OCI-LY3 (cell line): ENCODE measurements at regions not wholly inside any gene's neighbourhood (a gene's known extent, or its start where the extent isn't known, plus 50 kb on each side); places are given as distances from the start of the nearest gene placed in this dataset.

Experiments
- H2AFZ ChIP-seq: fragments of 200-600, 300-600 bp; shearing (Covaris generic); 2 replicates; pipeline ENCODE4 v1.6.0; 2014; ENCODE audit warnings: antibody characterized with exemption, low read depth, low read length
- H3K27ac ChIP-seq: fragments of 200-600, 300-600 bp; sonication (generic); 2 replicates; pipeline ENCODE4 v1.5.1; 2014; ENCODE audit warnings: mild to moderate bottlenecking, low read length, moderate library complexity, mixed read lengths
- H3K27me3 ChIP-seq: fragments of 200-600, 300-600 bp; sonication (generic); 2 replicates; pipeline ENCODE4 v1.6.1; 2014; ENCODE audit warnings: low read depth, low read length, mixed read lengths
- H3K36me3 ChIP-seq: fragments of 200-600, 300-600 bp; sonication (generic); replicated peaks from 2 replicates; pipeline ENCODE3; 2014; ENCODE audit warnings: low read depth, low read length, mixed read lengths
- H3K4me1 ChIP-seq: fragments of 300-600, 200-600 bp; sonication (generic); 2 replicates; pipeline ENCODE4 v1.6.1; 2014; ENCODE audit warnings: low read length, mixed read lengths
- H3K4me2 ChIP-seq: fragments of 200-600, 300-600 bp; sonication (generic); 2 replicates; pipeline ENCODE4 v1.6.1; 2014; ENCODE audit warnings: low read length, mixed read lengths
- H3K4me3 ChIP-seq: fragments of 300-600, 200-600 bp; sonication (generic); 2 replicates; pipeline ENCODE4 v1.5.1; 2014; ENCODE audit warnings: antibody characterized with exemption, mild to moderate bottlenecking, low read length, moderate library complexity
- H3K79me2 ChIP-seq: fragments of 300-600, 200-600 bp; shearing (Covaris generic); 2 replicates; pipeline ENCODE4 v1.6.1; 2014; ENCODE audit warnings: mild to moderate bottlenecking, low read length, mixed read lengths
- H3K9ac ChIP-seq: fragments of 300-600, 200-600 bp; shearing (Covaris generic); 2 replicates; pipeline ENCODE4 v1.6.0; 2014; ENCODE audit warnings: mild to moderate bottlenecking, low read length, moderate library complexity
- H3K9me3 ChIP-seq: fragments of 200-600, 300-600 bp; shearing (Covaris generic); 2 replicates; pipeline ENCODE4 v1.6.1; 2014; ENCODE audit warnings: low read length, mixed read lengths; ENCODE audit not compliant: insufficient read depth
- H4K20me1 ChIP-seq: fragments of 200-600, 300-600 bp; sonication (generic); 2 replicates; pipeline ENCODE4 v1.6.1; 2016; ENCODE audit warnings: low read length, mixed read lengths; ENCODE audit not compliant: insufficient read depth
- CTCF ChIP-seq: fragments of 200-600, 300-600 bp; sonication (generic); IDR thresholded peaks from 2 replicates; pipeline ENCODE4 v1.5.1; 2014; ENCODE audit warnings: antibody characterized with exemption, low read length, low read depth
- EZH2phosphoT487 ChIP-seq: fragments of 200-600 bp; shearing (Covaris generic); IDR thresholded peaks from 2 replicates; pipeline ENCODE4 v1.6.1; 2018; ENCODE audit warnings: antibody characterized with exemption, mixed run types, low read depth

DNA sequence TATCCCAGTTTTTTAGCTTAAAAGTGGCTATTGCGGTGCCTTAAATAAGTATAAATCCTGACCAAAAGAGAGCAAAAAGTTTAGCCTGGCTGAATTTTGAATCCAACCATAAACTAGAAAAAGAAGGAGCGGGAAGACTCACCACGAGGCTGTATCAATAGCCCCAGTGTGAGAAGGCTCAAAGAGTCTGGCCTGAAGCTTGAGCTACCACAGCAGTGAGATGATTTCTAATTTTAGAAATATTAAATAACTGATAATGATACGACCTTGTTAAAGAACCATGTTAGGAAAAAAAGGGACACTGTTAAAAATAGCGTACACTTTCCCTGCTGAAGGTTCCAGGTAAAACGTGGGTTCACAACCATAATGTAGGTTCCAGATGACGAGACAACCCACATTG is 134.1 kb upstream of the ZNF462 start:
- H3K36me3 ChIP-seq, result no peaks in the 10 kb centered on the region
- no peak overlapping the region for H3K9ac ChIP-seq
- no peaks in the 10 kb centered on the region for H3K9me3 ChIP-seq

DNA sequence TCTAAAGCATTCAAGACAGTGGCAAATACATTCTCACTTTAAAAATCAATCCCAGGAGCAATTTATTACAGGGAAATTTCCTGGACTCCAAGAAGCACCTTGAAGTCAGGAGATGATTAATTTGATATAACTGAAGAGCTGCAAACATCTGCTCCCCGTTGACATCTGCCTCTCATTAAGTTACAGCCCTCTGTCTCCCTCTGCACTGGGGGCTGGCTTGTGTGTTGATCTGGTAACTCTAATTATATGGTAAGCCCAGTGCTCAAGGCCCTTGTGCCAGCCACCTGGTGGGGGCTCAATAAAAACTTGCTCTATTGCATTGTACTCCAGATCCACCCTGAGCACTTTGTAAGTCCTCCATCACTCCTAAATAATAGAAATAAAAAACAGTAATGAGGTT is 131.1 kb upstream of the ZNF462 start:
- Histone ChIP-seq H3K27ac (no peak overlapping the region), H3K4me2 (no peak overlapping the region), H4K20me1 (no peaks in the 10 kb centered on the region), H2AFZ (no peak overlapping the region), H3K9me3 (no peaks in the 10 kb centered on the region), H3K4me3 (no peak overlapping the region), H3K79me2 (no peaks in the 10 kb centered on the region), H3K4me1 (no peaks in the 10 kb centered on the region), H3K9ac (no peak overlapping the region), H3K27me3 (no peaks in the 10 kb centered on the region), H3K36me3 (no peaks in the 10 kb centered on the region)
- TF ChIP-seq EZH2phosphoT487 (no peak), CTCF (no peak)

More for the DNA sequence above, 134.1 kb upstream of the ZNF462 start:
- Histone ChIP-seq H3K79me2 (no peaks in the 10 kb centered on the region), H3K27ac (no peak overlapping the region), H4K20me1 (no peaks in the 10 kb centered on the region), H3K27me3 (0 out of 2 replicates have a peak, but pooled peaks cover 3% of the 10 kb centered on the region), H3K4me2 (no peak overlapping the region), H2AFZ (no peak overlapping the region), H3K4me3 (no peak overlapping the region), H3K4me1 (no peaks in the 10 kb centered on the region)
- no peak for TF ChIP-seq EZH2phosphoT487
- TF ChIP-seq CTCF, result no peak

- no peaks in the 10 kb centered on the region for H3K9me3 ChIP-seq
- no peaks in the 10 kb centered on the region for H4K20me1 ChIP-seq
- H3K4me2 ChIP-seq, result no peak overlapping the region
- no peak for TF ChIP-seq CTCF
- TF ChIP-seq EZH2phosphoT487, result no peak
- H3K4me3 ChIP-seq, result no peak overlapping the region
- no peaks in the 10 kb centered on the region for H3K4me1 ChIP-seq
- no peak overlapping the region for H3K9ac ChIP-seq
- H3K27me3 ChIP-seq, result no peaks in the 10 kb centered on the region
- no peak overlapping the region for H2AFZ ChIP-seq
- no peaks in the 10 kb centered on the region for H3K36me3 ChIP-seq
- H3K79me2 ChIP-seq, result no peaks in the 10 kb centered on the region
- no peak overlapping the region for H3K27ac ChIP-seq
Observed at GRCh38 chr9:106733828-106734380, 129.1 kb upstream of the ZNF462 start.

DNA sequence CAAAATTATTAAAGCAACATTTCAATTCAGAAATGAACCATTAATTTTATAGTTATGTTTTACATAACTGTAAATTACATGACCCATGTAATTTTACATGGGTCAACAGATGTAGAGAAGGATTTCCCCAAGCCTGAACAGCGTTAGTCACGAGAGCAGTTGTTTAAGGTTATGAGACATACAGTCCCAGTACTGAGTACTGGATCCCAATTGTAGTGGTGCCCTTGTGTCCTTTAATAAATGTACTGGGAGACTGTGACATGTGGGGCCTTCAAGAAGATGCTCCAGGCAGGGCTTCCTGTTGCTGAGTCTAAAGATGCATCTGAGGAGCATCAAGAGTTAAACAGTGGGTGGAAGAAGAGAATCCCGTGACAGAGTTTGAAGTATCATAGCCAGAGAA is 125.5 kb upstream of the ZNF462 start:
- no peak overlapping the region for H3K4me3 ChIP-seq
- no peaks in the 10 kb centered on the region for H3K79me2 ChIP-seq
- TF ChIP-seq EZH2phosphoT487, result no peak
- TF ChIP-seq CTCF, result no peak
- H3K27ac ChIP-seq, result no peak overlapping the region
- H3K27me3 ChIP-seq, result no peaks in the 10 kb centered on the region
- H3K9ac ChIP-seq, result no peak overlapping the region
- no peak overlapping the region for H3K4me2 ChIP-seq
- H3K9me3 ChIP-seq, result no peaks in the 10 kb centered on the region
- H3K4me1 ChIP-seq, result no peaks in the 10 kb centered on the region
- no peak overlapping the region for H2AFZ ChIP-seq
- H4K20me1 ChIP-seq, result no peaks in the 10 kb centered on the region
- H3K36me3 ChIP-seq, result no peaks in the 10 kb centered on the region
